Right renal cortex interstitium (tissue), 3 donors: ENCODE measurements at regions not wholly inside any gene's neighbourhood (a gene's known extent, or its start where the extent isn't known, plus 50 kb on each side); places are given as distances from the start of the nearest gene placed in this dataset.
"Not testable (repeated sequence)": the region's sequence is repeated elsewhere in the genome, so short reads cannot be mapped to it uniquely, and the experiment has no call there.

Experiments
- DNase-seq, 3 donors: peaks; one replicate each; pipeline ENCODE4 v3.0.0-alpha.2; 2013; ENCODE audit warnings: low read depth in 3 of 3, low spot score in 2 of 3

DNA sequence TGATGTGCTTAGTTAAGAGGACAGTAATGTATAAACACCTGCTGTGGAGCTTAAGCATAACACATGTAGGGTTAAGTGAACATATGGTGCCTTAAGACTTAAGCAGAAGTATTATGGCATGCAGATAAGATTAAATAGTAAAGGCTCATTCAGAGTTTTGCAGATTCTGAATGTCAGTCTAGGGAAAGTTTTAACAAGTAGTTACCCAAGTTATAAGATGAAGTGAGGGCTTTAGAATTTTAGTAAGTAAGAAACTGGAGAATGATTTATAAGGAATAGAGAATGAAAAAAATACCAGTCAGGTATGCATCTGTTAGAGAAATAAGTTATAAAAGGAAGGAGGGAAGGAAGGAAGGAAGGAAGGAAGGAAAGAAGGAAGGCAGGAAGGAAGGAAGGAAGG, 902.1 kb downstream of the TRAM1L1 start:
- no peak for DNase-seq

DNA sequence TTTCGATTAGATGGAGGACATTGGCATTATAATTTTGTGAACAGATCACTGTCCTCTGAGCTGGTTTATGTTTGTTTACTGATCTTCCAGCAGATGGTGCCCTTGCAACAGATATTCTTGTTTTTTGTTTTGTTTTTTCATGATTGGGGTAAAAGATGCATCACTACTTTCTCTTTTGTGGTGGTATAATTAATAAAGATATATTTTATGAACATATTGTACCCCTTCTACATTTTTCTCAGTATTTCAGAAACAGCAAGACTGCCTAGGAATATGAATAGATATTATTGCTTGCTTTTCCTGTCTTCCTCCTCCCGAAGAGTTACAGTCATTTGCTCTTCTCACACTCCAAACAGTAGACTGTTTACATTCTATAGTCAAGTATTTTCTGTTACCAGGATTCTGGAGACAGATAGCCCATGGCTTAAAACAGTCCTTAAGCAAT, 905.2 kb downstream of the TRAM1L1 start:
- DNase-seq = peak in 1 of 3 donors; percentile 3

DNA sequence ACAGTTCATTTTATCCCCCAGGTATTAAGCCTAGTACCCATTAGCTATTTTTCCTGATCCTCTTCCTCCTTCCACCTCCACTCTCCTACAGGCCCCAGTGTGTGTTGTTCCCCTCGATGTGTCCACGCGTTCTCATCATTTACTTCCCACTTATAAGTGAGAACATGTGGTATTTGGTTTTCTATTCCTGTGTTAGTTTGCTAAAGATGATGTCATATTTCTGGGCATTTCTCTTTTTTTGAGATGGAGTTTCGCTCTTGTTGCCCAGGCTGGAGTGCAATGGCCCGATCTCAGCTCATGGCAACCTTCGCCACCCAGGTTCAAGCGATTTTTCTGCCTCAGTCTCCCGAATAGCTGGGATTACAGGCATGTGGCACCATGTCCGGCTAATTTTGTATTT, 934.0 kb downstream of the TRAM1L1 start:
- DNase-seq = not testable (repeated sequence)

DNA sequence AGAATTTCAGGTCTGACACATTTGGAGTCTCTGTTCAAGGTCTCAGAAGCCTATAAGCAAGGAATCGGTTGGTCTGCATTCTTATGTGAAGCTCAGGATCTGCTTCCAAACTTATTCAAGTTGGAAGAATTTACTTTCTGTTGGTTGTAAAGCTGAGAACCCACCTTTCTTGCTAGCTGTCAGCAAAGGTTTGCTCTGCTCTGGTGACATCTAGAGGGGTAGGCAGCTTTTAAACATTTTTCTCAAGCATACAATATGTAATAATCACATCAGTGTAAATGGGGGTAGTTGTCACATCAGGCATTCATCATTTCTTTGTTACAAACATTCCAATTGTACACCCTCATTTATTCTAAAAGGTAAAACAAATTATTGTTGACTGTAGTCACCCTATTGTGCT, 935.2 kb downstream of the TRAM1L1 start:
- no peak for DNase-seq

DNA sequence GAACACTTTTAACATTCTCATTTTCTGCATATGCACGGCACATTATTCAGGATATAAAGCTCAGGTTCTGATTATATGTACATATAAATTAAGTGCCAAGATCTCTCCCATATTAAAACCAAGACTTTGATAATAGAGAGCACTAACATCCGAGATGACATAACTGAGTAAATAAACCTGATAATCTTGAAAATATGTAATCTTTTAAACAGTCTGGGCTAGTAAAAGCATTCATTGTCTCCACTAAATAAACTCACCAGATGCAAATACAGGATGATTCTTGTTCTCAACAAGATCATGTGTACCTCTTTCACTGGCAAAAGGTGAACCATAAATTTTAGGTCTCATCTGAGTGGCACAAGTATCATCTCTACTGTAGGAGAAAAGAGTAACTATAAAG, 942.2 kb downstream of the TRAM1L1 start:
- DNase-seq = no peak

DNA sequence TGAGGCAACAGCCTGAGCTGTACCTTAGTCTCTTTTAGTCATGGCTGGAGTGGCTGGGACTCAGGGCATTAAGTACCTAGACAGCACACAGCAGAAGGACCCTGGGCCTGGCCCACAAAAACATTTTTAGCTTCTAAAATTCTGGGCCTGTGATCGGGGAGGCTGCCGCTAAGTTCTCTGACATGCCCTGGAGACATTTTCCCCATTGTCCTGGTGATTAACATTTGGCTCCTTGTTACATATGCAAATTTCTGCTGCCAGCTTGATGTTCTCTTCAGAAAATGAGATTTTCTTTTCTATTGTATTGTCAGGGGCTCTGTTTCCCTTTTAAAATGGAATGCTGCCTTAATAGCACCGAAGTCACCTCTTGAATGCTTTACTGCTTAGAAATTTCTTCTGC, 952.4 kb downstream of the TRAM1L1 start:
- no peak for DNase-seq

DNA sequence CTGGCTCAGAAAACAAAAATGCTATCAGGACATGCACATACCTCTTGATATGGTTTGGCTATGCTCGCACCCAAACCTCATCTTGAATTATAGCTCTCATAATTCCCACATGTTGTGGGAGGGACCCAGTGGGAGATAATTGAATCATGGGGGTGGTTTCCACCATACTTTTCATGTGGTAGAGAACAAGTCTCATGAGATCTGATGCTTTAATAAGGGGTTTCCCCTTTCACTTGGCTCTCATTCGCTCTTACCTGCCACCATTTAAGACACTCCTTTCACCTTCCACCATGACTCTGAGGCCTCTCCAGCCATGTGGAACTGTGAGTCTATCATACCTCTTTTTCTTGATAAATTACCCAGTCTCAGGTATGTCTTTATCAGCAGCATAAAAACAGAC, 958.6 kb downstream of the TRAM1L1 start:
- no peak for DNase-seq

DNA sequence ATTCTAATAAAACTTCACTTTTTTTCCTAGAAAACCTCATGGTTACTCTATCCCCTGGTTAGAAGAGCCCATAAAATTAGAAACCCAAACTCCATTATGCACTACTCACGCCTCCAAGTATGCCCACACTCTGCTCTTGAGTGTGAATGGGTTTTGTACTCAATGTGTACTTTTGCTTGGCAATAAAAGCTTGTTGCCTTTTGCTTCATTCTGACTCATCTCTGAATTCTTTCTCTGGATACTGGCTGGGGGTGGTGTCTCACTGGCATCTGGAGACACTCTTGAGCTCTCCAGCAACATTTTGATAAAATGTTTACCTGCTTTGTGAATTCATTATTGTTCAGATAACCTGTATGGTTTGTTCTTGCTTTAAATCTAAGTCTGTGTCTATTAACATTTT, 963.3 kb downstream of the TRAM1L1 start:
- DNase-seq = no peak

DNA sequence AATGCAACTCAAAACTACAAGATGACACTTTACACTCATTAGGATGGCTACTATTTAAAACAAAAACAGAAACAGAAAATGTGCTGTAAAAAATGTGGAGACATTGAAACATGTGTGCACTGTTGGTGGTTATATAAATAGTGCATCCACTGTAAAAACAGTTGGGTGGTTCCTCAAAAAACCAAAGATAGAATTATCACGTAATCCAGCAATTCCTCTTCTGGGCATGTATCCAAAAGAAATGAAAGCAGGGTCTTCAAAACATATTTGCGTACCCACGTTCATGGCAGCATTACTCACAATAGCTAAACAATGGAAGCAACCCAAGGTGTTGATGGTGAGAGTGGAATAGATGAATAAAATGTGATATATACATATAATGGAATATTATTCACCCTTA, 967.2 kb downstream of the TRAM1L1 start:
- no peak for DNase-seq

DNA sequence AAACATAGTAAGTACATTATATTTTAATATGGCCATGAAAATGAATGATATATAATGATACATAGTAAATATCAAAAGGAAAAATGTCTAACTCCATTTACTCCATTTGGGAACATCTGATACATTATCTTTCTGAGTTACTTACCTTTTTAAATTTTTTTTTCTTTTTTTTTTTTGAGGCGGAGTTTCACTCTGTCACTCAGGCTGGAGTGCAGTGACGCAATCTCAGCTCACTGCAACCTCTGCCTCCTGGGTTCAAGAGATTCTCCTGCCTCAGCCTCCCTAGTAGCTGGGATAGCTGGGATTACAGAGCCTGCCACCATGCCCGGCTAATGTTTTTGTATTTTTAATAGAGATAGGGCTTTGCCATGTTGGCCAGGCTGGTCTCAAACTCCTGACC, 972.5 kb downstream of the TRAM1L1 start:
- DNase-seq = not testable (repeated sequence)

DNA sequence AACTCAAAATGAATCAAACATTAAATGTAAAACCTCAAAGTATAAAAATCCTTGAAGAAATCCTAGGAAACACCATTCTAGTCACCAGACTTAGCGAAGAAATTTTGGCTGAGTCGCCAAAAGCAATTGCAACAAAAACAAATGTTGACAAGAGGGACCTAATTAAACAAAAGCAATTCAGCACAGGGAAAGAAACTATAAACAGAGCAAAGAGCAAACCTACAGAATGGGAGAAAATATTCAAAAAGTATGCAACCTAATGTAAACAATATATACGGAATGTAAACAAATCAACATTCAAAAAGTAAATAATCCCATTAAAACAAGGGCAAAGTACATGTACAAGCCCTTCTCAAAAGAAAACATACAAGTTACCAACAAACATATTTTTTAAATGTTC, 974.7 kb downstream of the TRAM1L1 start:
- DNase-seq = no peak

DNA sequence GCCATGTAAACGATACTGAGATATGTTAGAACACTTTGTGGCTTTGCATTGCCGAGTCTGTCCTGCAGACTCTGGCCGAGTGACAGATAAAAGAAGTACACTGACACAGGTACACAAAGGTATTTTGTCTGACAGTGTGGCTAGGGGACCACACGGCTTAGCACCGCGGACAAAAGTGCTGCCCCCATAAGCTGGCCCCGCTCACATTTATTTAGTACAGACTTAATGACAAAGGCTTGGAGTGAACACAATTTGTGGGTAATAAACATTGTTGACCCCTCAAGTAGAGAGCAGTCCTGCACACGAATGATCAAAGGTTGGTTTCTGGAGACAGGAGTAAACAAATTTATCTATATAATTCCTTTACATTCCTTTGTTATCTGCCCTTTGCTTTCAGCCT, 976.8 kb downstream of the TRAM1L1 start:
- no peak for DNase-seq

DNA sequence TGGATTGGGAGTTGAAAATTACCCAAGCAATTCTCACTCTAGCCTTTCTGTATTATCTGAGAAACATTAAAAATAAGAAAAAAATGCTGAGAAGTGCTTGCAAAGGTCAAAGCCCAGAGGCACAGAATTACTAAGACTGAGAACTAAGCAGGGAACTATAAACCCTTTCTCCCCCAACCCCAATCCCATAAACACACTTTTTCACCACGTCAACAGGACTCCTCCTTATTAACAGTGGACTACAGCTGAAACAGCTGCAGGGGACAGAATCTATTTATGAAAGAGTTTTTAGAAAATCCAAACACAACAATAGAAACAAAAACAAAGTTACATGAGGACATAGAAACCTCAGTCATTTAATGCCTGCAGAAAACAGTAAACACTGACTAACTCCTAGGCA, 984.1 kb downstream of the TRAM1L1 start:
- DNase-seq = no peak

DNA sequence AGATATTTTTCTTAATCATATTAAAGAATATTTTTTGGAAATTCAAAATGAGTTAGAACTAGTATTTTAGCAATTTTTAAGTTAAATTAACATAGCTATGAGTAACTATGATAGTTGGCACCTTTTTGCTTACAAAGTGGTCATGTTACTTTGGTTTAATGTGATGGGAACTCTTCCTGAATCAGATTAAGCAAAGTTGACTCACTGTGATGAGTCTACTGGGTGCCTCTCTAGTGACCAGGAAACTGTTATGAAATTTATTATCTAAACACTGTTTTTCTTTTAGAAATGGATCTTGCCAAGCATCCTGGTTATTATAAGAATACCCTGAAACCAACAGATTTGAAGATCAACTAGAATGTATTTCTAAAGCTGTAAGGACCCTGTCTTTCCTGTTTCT, 985.8 kb downstream of the TRAM1L1 start:
- DNase-seq = no peak

DNA sequence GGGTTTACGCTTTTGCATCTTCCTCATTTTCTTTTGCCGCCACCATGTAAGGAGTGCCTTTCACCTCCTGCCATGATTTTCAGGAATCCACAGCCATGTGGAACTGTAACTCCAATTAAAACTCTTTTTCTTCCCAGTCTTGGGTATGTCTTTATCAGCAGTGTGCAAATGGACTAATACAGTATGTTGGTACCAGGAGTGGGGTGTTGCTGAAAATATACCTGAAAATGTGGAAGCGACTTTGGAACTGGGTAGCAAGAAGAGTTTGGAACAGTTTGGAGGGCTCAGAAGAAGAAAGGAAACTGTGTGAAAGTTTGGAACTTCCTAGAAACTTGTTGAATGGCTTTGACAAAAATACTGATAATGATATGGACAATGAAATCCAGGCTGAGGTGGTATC, 983.9 kb upstream of the NDST4 start:
- not testable (repeated sequence) for DNase-seq

DNA sequence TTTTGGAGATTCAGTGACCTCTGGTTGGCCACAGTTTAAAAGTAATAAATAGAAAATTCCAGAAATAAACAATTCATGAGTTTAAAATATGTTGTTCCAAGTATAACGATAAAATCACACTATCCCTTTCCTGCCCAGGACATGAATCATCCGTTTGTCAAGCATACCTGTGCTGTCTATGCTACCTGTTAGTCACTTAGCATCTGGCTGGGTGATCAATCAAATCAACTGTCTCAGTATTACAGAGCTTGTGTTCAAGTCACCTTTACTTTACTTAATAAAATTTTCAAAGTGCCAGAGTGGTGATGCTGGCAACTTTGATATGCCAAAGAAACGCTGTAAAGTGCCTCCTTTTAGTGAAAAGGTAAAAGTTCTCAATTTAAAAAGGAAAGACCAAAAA, 979.5 kb upstream of the NDST4 start:
- no peak for DNase-seq

DNA sequence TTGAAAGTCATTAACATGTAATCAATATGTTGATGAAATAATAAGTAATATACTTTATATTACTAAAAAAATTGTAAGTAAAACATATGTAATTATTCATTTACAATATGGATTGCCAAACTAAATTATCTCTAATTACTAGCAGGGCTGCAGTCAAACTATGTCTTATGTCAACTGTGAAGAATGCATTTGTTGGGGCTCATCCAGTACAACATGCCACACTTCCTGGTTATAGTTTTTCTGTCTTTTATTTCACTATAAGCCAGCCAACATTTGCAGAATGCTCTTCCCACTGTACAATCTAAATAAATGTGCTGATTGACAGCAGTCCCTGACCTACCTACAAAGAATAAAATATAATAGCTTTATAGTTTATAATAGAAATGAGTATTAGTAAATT, 975.4 kb upstream of the NDST4 start:
- DNase-seq = no peak

DNA sequence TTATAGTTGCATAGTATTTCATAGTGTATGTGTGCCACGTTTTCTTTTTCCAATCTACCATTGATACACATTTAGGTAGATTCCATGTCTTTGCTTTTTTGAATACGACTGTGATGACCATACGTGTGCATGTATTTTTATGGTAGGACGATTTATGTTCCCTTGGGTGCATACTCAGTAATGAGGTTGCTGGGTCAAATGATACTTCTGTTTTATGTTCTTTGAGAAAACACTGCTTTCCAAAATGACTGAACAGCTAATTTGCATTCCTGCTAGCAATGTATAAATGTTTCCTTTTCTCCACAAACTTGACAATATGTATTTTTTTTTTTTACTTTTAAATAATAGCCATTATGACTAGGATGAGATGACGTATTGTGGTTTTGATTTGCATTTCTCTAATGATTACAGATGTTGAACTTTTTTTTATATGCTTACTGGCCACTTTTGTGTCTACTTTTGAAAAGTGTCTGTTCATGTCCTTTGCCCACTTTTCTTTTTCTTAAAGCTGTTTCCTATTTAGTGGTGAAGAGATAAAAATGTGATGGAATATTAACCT, 969.5 kb upstream of the NDST4 start:
- DNase-seq = no peak

DNA sequence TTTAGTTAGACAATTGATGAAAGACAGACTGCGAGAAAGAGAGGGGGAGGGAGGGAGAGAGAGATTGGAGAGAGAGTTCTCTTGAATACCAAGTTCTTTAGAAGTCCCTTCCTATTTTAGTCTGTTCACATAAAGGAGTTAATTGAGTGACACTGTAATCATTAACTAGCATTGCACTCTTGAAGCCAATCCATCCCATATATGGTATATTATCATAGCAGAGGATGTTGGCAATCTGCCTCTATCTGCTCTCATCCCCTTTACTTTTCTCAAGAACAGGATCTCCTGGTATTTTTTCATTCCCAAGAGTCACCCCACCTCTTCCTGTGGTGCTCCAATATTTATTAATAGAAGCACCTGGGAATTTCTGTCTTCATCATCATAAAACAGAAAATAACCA, 959.6 kb upstream of the NDST4 start:
- no peak for DNase-seq

DNA sequence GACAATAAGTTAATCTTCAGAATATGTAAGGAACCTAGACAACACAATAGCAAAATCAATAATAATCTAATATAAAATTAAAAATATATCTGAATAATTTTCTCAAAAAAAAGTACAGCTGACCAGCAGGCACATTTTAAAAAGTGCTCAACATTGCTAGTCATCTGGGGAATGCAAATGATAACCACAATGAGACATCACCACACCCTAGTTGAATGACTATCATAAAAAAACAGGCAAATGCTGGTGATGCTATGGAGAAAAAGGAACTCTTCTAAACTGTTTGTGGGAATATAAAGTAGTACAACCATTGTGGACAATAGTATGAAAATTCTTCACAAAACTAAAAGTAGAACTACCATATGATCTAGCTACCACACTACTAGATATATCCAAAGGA, 956.9 kb upstream of the NDST4 start:
- DNase-seq = no peak

DNA sequence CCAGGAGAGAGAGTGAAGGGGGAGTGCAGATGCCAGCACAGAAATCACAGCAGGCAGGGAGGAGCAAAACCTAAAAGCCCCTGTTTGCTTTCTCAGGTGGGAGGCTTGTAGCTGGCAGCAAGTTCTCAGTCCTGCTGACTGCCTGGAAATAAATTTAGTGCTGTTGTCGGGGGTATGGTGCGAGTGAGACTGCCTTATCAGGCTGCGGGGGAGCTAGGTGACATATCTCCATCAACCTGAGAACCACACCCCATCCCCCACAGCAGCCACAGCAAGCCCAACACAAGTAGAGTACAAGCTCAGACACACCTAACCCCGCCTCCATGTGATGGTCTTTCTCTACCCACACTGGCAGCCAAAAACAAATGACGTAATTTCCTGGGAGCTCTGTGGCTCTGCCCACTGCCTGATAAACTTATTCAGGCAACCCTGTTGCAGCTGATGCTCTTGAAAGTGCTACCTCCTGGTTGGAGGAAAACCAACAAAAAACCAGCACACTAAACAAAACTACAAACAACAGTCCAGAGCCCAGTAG, 953.4 kb upstream of the NDST4 start:
- no peak for DNase-seq

DNA sequence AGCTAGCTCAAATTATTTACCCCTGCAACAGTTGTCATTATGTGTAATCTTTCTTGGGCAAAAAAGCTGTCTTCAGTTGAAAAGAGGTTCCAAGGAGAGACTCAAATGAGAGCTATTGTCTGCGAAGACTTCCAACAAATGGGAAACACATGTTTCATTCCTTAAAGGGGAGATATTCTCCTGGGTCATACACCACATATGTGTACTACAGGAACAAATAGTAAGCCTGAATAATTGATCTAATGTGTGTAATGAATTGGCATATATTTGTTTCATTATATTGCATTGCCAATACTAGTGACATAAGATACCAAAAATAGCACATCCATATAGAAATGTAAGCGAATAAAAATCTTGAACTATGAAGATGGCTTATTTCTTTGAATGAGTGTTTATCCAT, 950.9 kb upstream of the NDST4 start:
- DNase-seq = no peak

DNA sequence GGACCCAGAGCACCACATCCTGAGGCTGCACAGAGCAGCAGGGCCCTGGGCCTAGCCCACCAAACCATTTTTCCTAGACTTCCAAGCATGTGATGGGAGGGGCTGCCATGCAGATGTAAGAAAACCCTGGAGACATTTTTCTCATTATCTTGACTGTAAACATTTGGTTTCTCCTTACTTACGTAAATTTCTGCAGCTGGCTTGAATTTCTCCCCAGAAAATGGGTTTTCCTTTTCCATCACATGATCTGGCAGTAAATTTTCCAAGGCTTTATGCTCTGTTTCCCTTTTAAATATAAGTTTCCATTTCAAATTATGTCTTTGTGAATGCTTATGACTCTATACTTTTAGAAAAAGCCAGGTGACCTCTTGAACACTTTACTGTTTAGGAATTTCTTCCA, 945.9 kb upstream of the NDST4 start:
- DNase-seq = no peak
